K562 (cell line): ENCODE measurements at regions not wholly inside any gene's neighbourhood (a gene's known extent, or its start where the extent isn't known, plus 50 kb on each side); places are given as distances from the start of the nearest gene placed in this dataset.

Experiments
- ATAC-seq: fragments of 200-7000 bp; cut with Tn5 transposase; 3 replicates; pipeline ENCODE4 v1.9.1; 2020; ENCODE audit warnings: moderate library complexity
- BruUV-seq: library from RNA; stranded (reverse); fragments of 400-500 nt; replicated peaks from 2 replicates; lab custom pipeline; 2021; lab: Mats Ljungman, UMichigan
- CTCF ChIA-PET: fragments of 300-600 bp; formaldehyde crosslinking; extraction: SDS; loops from one replicate; lab custom pipeline; 2021; ENCODE audit warnings: low intra/inter-chr PET ratio; lab: Yijun Ruan, JAX
- POLR2A ChIA-PET: fragments of 300-600, 350-650 bp; sonication (Branson Sonifier 250); formaldehyde crosslinking; extraction: SDS; loops from one replicate; lab custom pipeline; 2021; ENCODE audit warnings: antibody characterized with exemption, inconsistent platforms; lab: Yijun Ruan, JAX
- DNase-seq, 4 experiments: peaks; one replicate each; pipeline versions ENCODE4 v3.0.0 to v3.0.0-alpha.2; 2011 to 2018; ENCODE audit warnings: low spot score in 3 of 4, mixed read lengths in 3 of 4; ENCODE audit errors: extremely low read depth in 1 of 4
- FAIRE-seq: peaks from 2 replicates; lab custom pipeline; 2011; peaks lifted over from hg19 to GRCh38; lab: Jason Lieb, UNC
- H2AFZ ChIP-seq: 2 replicates; pipeline ENCODE4 v1.6.0; 2011; ENCODE audit warnings: low read depth, low read length, control low read depth, inconsistent platforms
- H3K27ac ChIP-seq: fragments of 200-600 bp; 3 replicates; pipeline ENCODE4 v1.8.0; 2011; ENCODE audit warnings: low read depth, mild to moderate bottlenecking, control low read depth, inconsistent platforms, low read length, moderate library complexity, mixed read lengths; ENCODE audit errors: extremely low read depth
- H3K27me3 ChIP-seq, 2 experiments: fragments of 300-600 bp in 1 of 2; 2 replicates in 1 of 2; 3 replicates in 1 of 2; pipeline versions ENCODE4 v1.6.0 to v1.8.0; 2011; ENCODE audit warnings: inconsistent platforms in 2 of 2, low read length in 2 of 2, mild to moderate bottlenecking in 1 of 2, mixed read lengths in 1 of 2, moderate library complexity in 1 of 2; ENCODE audit not compliant: control insufficient read depth in 2 of 2, insufficient read depth in 2 of 2
- H3K36me3 ChIP-seq: fragments of 300-600 bp; 3 replicates; pipeline ENCODE4 v1.8.0; 2011; ENCODE audit warnings: mild to moderate bottlenecking, low read length, inconsistent platforms; ENCODE audit not compliant: control insufficient read depth, insufficient read depth
- H3K4me1 ChIP-seq, 2 experiments: fragments of 200-600 bp in 1 of 2; replicated peaks in 1 of 2; 2 replicates in 1 of 2; 3 replicates in 1 of 2; pipeline versions ENCODE4 v1.5.1 to v1.8.0; 2011; ENCODE audit warnings: inconsistent platforms in 2 of 2, low read length in 2 of 2, mild to moderate bottlenecking in 1 of 2, mixed read lengths in 1 of 2, moderate library complexity in 1 of 2; ENCODE audit not compliant: control insufficient read depth in 2 of 2, insufficient read depth in 2 of 2
- H3K4me2 ChIP-seq: 2 replicates; pipeline ENCODE4 v1.6.1; 2011; ENCODE audit warnings: low read length, control low read depth, inconsistent platforms, mixed read lengths; ENCODE audit not compliant: insufficient read depth
- H3K4me3 ChIP-seq: fragments of 200-600 bp; sonication (generic), shearing (Covaris generic); 2 replicates; pipeline ENCODE4 v1.5.1; 2016; ENCODE audit warnings: control low read depth, inconsistent platforms
- H3K79me2 ChIP-seq: fragments of 200-600 bp; 3 replicates; pipeline ENCODE4 v1.8.0; 2011; ENCODE audit warnings: low read length, inconsistent platforms; ENCODE audit not compliant: control insufficient read depth, insufficient read depth
- H3K9ac ChIP-seq, 2 experiments: 2 replicates each; pipeline versions ENCODE4 v1.6.0 to v1.6.1; 2011; ENCODE audit warnings: low read depth in 2 of 2, low read length in 2 of 2, control low read depth in 1 of 2, inconsistent platforms in 1 of 2, mild to moderate bottlenecking in 1 of 2, mixed read lengths in 1 of 2; ENCODE audit not compliant: insufficient read depth in 1 of 2
- H3K9me1 ChIP-seq: one replicate; pipeline ENCODE4 v1.6.0; 2011; ENCODE audit warnings: inconsistent platforms, mild to moderate bottlenecking, low read length, moderate library complexity; ENCODE audit not compliant: control insufficient read depth, insufficient read depth
- H3K9me3 ChIP-seq: replicated peaks from 2 replicates; pipeline ENCODE4 v1.5.1; 2011; ENCODE audit warnings: low read depth, low read length, inconsistent platforms; ENCODE audit not compliant: control insufficient read depth, insufficient read depth
- H4K20me1 ChIP-seq: replicated peaks from 2 replicates; pipeline ENCODE4 v1.6.1; 2011; ENCODE audit warnings: low read length, inconsistent platforms, mixed read lengths; ENCODE audit not compliant: control insufficient read depth, insufficient read depth
- BHLHE40 ChIP-seq: IDR thresholded peaks from 2 replicates; pipeline ENCODE4 v1.6.1; 2011; ENCODE audit warnings: low read length, improper control_type of control experiment
- C11orf30 ChIP-seq: fragments of 450-650 bp; IDR thresholded peaks from 2 replicates; pipeline ENCODE4 v1.6.1; 2016; ENCODE audit warnings: low read depth, mild to moderate bottlenecking
- CHCHD3 ChIP-seq: fragments of 250-450 bp; sonication (Bioruptor Pico); IDR thresholded peaks from 2 replicates; pipeline ENCODE4 v2.1.2; 2022; ENCODE audit warnings: mild to moderate bottlenecking
- HDGF ChIP-seq: fragments of 450-650 bp; IDR thresholded peaks from 2 replicates; pipeline ENCODE4 v1.6.1; 2016
- HIVEP1 ChIP-seq: fragments of 250-450 bp; sonication (Bioruptor Pico); IDR thresholded peaks from 2 replicates; pipeline ENCODE4 v1.4.0; 2020; ENCODE audit warnings: mild to moderate bottlenecking
- LEF1 ChIP-seq: fragments of 450-650 bp; IDR thresholded peaks from 2 replicates; pipeline ENCODE4 v1.6.1; 2016; ENCODE audit warnings: mild to moderate bottlenecking
- NFATC3 ChIP-seq: fragments of 450-650 bp; IDR thresholded peaks from 2 replicates; pipeline ENCODE4 v1.6.1; 2017; ENCODE audit warnings: mild to moderate bottlenecking
- RNF2 ChIP-seq: sonication (generic); IDR thresholded peaks from 2 replicates; pipeline ENCODE4 v1.6.1; 2016
- TBL1XR1 ChIP-seq, 2 experiments: IDR thresholded peaks; 2 replicates each; pipeline ENCODE4 v1.6.1; 2012; ENCODE audit warnings: improper control_type of control experiment in 2 of 2, low read length in 2 of 2, mild to moderate bottlenecking in 1 of 2
- ZNF124 ChIP-seq: sonication (generic); formaldehyde crosslinking; IDR thresholded peaks from 2 replicates; pipeline ENCODE4 v1.8.1; 2022; ENCODE audit warnings: missing genetic modification reagents
- ZNF232 ChIP-seq: sonication (generic); formaldehyde crosslinking; IDR thresholded peaks from 2 replicates; pipeline ENCODE4 v1.8.0; 2022; ENCODE audit warnings: mild to moderate bottlenecking, missing genetic modification reagents
- WGBS: fragments of 100-300 bp; shearing (Covaris generic); methylation state at CpG from one replicate; pipeline ENCODE4 v1.1.6; 2016; ENCODE audit warnings: low coverage, mixed read lengths; ENCODE audit not compliant: insufficient coverage; ENCODE audit errors: missing lambda C conversion rate; 5-methylcytosine and 5-hydroxymethylcytosine counted together
- in situ Hi-C: fragments of 300-500 bp; cut with MboI; formaldehyde crosslinking; loops from 4 replicates; pipeline ENCODE4 v1.15.0; 2018; ENCODE audit warnings: inconsistent platforms, mixed read lengths
- intact Hi-C: fragments of 100-400 bp; cut with micrococcal nuclease; formaldehyde crosslinking; loops from 2 replicates; pipeline ENCODE4 v1.14.2; 2022
- TF ChIP-seq, protein P1 (sequence below): sonication (generic); formaldehyde crosslinking; IDR thresholded peaks from 2 replicates; pipeline ENCODE4 v1.8.0; 2022; ENCODE audit warnings: mild to moderate bottlenecking, low read depth, missing genetic modification reagents
- TF ChIP-seq, protein P2 (sequence below): fragments of 250-450 bp; sonication (Bioruptor Pico); IDR thresholded peaks from 2 replicates; pipeline ENCODE4 v1.5.0; 2020; ENCODE audit warnings: mild to moderate bottlenecking, borderline replicate concordance
- TF ChIP-seq, protein P3 (sequence below): fragments of 250-450 bp; sonication (Bioruptor Pico); IDR thresholded peaks from 2 replicates; pipeline ENCODE4 v1.5.0; 2021; ENCODE audit warnings: mild to moderate bottlenecking, borderline replicate concordance
- TF ChIP-seq, protein P4 (sequence below), 2 experiments: fragments of 450-650 bp; conservative IDR thresholded peaks; 2 replicates each; pipeline ENCODE4 v1.6.1; 2017; ENCODE audit warnings: mild to moderate bottlenecking in 2 of 2, moderate library complexity in 2 of 2

DNA sequence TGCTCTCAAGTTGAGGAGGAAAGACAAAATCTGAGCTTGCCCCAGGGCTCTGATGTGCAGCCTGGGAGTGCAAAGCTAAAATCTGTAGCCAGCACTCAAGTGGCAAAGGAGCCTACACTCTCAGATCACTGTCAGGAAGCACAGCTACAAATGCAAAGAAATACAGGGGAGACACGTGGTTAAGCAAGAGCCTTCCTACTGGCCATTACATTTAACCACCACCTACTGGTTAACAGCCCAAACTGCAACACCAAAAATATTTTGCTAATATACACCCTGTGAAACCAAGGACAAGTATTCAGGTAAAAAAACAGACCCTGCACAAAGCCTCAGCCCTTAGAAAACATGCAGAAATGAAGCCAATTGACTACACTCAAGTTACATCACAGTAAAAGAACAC lies 170.4 kb upstream of the FGF16 start:
- WGBS = 8% methylated on average over 1 of the region's 1 CpG
- no peaks in the 10 kb centered on the region for H3K79me2 ChIP-seq
- H3K27me3 ChIP-seq = no peaks in the 10 kb centered on the region
- H3K9me1 ChIP-seq = no peaks in the 10 kb centered on the region
- ATAC-seq (0 out of 3 replicates have a peak, but pooled peaks have one; percentile 42), DNase-seq (no peak)
- no peak overlapping the region for H3K4me3 ChIP-seq
- H3K9ac ChIP-seq = no peak overlapping the region
- H3K27ac ChIP-seq = no peak overlapping the region
- POLR2A ChIA-PET = no interaction called here
- in situ Hi-C loops = no loop called here
- H3K36me3 ChIP-seq = no peaks in the 10 kb centered on the region
- TF ChIP-seq TBL1XR1 (IDR thresholded peaks at IDR 0.05; ENCODE audit: low read length in 2 of 2) (no peak), CHCHD3 (CRISPR knock-in tag) (no peak), BHLHE40 (no peak), ZNF232 (no peak), C11orf30 (no peak), RNF2 (no peak), LEF1 (no peak), HIVEP1 (no peak), ZNF124 (CRISPR knock-in tag) (no peak), NFATC3 (no peak), HDGF (no peak)
- TF ChIP-seq, protein P1, sequence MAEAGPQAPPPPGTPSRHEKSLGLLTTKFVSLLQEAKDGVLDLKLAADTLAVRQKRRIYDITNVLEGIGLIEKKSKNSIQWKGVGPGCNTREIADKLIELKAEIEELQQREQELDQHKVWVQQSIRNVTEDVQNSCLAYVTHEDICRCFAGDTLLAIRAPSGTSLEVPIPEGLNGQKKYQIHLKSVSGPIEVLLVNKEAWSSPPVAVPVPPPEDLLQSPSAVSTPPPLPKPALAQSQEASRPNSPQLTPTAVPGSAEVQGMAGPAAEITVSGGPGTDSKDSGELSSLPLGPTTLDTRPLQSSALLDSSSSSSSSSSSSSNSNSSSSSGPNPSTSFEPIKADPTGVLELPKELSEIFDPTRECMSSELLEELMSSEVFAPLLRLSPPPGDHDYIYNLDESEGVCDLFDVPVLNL (CRISPR knock-in tag) = no peak
- TF ChIP-seq, protein P2, sequence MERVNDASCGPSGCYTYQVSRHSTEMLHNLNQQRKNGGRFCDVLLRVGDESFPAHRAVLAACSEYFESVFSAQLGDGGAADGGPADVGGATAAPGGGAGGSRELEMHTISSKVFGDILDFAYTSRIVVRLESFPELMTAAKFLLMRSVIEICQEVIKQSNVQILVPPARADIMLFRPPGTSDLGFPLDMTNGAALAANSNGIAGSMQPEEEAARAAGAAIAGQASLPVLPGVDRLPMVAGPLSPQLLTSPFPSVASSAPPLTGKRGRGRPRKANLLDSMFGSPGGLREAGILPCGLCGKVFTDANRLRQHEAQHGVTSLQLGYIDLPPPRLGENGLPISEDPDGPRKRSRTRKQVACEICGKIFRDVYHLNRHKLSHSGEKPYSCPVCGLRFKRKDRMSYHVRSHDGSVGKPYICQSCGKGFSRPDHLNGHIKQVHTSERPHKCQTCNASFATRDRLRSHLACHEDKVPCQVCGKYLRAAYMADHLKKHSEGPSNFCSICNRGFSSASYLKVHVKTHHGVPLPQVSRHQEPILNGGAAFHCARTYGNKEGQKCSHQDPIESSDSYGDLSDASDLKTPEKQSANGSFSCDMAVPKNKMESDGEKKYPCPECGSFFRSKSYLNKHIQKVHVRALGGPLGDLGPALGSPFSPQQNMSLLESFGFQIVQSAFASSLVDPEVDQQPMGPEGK = no peak
- TF ChIP-seq, protein P3, sequence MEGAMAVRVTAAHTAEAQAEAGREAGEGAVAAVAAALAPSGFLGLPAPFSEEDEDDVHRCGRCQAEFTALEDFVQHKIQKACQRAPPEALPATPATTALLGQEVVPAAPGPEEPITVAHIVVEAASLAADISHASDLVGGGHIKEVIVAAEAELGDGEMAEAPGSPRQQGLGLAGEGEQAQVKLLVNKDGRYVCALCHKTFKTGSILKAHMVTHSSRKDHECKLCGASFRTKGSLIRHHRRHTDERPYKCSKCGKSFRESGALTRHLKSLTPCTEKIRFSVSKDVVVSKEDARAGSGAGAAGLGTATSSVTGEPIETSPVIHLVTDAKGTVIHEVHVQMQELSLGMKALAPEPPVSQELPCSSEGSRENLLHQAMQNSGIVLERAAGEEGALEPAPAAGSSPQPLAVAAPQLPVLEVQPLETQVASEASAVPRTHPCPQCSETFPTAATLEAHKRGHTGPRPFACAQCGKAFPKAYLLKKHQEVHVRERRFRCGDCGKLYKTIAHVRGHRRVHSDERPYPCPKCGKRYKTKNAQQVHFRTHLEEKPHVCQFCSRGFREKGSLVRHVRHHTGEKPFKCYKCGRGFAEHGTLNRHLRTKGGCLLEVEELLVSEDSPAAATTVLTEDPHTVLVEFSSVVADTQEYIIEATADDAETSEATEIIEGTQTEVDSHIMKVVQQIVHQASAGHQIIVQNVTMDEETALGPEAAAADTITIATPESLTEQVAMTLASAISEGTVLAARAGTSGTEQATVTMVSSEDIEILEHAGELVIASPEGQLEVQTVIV = no peak
- TF ChIP-seq, protein P4, sequence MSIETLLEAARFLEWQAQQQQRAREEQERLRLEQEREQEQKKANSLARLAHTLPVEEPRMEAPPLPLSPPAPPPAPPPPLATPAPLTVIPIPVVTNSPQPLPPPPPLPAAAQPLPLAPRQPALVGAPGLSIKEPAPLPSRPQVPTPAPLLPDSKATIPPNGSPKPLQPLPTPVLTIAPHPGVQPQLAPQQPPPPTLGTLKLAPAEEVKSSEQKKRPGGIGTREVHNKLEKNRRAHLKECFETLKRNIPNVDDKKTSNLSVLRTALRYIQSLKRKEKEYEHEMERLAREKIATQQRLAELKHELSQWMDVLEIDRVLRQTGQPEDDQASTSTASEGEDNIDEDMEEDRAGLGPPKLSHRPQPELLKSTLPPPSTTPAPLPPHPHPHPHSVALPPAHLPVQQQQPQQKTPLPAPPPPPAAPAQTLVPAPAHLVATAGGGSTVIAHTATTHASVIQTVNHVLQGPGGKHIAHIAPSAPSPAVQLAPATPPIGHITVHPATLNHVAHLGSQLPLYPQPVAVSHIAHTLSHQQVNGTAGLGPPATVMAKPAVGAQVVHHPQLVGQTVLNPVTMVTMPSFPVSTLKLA (conservative IDR thresholded peaks at IDR 0.05) = no peak
- TF ChIP-seq, all 486 proteins: peak for 0
- Histone ChIP-seq H4K20me1 (no peaks in the 10 kb centered on the region), H3K4me1 (no peaks in the 10 kb centered on the region), H3K9me3 (no peaks in the 10 kb centered on the region), H2AFZ (no peak overlapping the region), H3K4me2 (no peak overlapping the region)
- no peak for FAIRE-seq
- BruUV-seq = no TSS peak
- intact Hi-C loops = no loop called here
- CTCF ChIA-PET = no interaction called here
